ENCODE measurements at regions not wholly inside any gene's neighbourhood (a gene's known extent, or its start where the extent isn't known, plus 50 kb on each side); places are given as distances from the start of the nearest gene placed in this dataset.
"Not testable (repeated sequence)": the region's sequence is repeated elsewhere in the genome, so short reads cannot be mapped to it uniquely, and the experiment has no call there.

GRCh38 chr3:96330795-96331194, 483.6 kb upstream of the EPHA6 start:
- DNase-seq = no peak

- DNase-seq = no peak
These were observed 483.1 kb upstream of the EPHA6 start for GRCh38 chr3:96331341-96331740.

GRCh38 chr3:96334779-96335178, 479.6 kb upstream of the EPHA6 start:
- no peak for DNase-seq

- DNase-seq = no peak
These were observed 467.1 kb upstream of the EPHA6 start for GRCh38 chr3:96347289-96347688.

- DNase-seq = not testable (repeated sequence)
These were observed 462.8 kb upstream of the EPHA6 start for GRCh38 chr3:96351598-96351997.

- no peak for DNase-seq
These were observed 460.3 kb upstream of the EPHA6 start for GRCh38 chr3:96354106-96354505.

GRCh38 chr3:96354742-96355141, 459.7 kb upstream of the EPHA6 start:
- no peak for DNase-seq

GRCh38 chr3:96361241-96361640, 453.2 kb upstream of the EPHA6 start:
- no peak for DNase-seq

GRCh38 chr3:96370637-96371036, 443.8 kb upstream of the EPHA6 start:
- no peak for DNase-seq

- no peak for DNase-seq
These were observed 404.2 kb upstream of the EPHA6 start for GRCh38 chr3:96410006-96410730.

GRCh38 chr3:96416549-96417255, 397.7 kb upstream of the EPHA6 start:
- no peak for DNase-seq

- no peak for DNase-seq
These were observed 386.3 kb upstream of the EPHA6 start for GRCh38 chr3:96428097-96428496.

- no peak for DNase-seq
These were observed 384.3 kb upstream of the EPHA6 start for GRCh38 chr3:96430079-96430478.

GRCh38 chr3:96434651-96435050, 379.7 kb upstream of the EPHA6 start:
- no peak for DNase-seq

- no peak for DNase-seq
These were observed 365.0 kb upstream of the EPHA6 start for GRCh38 chr3:96449346-96449745.

GRCh38 chr3:96449803-96450202, 364.6 kb upstream of the EPHA6 start:
- DNase-seq = no peak

- no peak for DNase-seq
These were observed 363.7 kb upstream of the EPHA6 start for GRCh38 chr3:96450699-96451098.

GRCh38 chr3:96465521-96465920, 348.9 kb upstream of the EPHA6 start:
- DNase-seq = no peak

- DNase-seq = no peak
These were observed 348.0 kb upstream of the EPHA6 start for GRCh38 chr3:96466441-96466840.

GRCh38 chr3:96467639-96468038, 346.8 kb upstream of the EPHA6 start:
- DNase-seq = no peak

- DNase-seq = no peak
These were observed 335.9 kb upstream of the EPHA6 start for GRCh38 chr3:96478496-96478895.

GRCh38 chr3:96480881-96481280, 333.5 kb upstream of the EPHA6 start:
- DNase-seq = no peak

GRCh38 chr3:96483191-96483590, 331.2 kb upstream of the EPHA6 start:
- not testable (repeated sequence) for DNase-seq

GRCh38 chr3:96483781-96484180, 330.6 kb upstream of the EPHA6 start:
- no peak for DNase-seq

- no peak for DNase-seq
These were observed 325.7 kb upstream of the EPHA6 start for GRCh38 chr3:96488708-96489107.
